ENCODE measurements at regions not wholly inside any gene's neighbourhood (a gene's known extent, or its start where the extent isn't known, plus 50 kb on each side); places are given as distances from the start of the nearest gene placed in this dataset.

- TF ChIP-seq CTCF (conservative IDR thresholded peaks at IDR 0.05; ENCODE audit: low read length) = no peak
- H3K4me3 ChIP-seq (ENCODE audit: low read length) = no peak overlapping the region
These were observed 480.6 kb downstream of the KCTD8 start for GRCh38 chr4:43968011-43968410.

GRCh38 chr4:43983610-43984009 is 465.0 kb downstream of the KCTD8 start:
- no peak for TF ChIP-seq CTCF (conservative IDR thresholded peaks at IDR 0.05; ENCODE audit: low read length)
- H3K4me3 ChIP-seq (ENCODE audit: low read length) = no peak overlapping the region
- no peak for DNase-seq (ENCODE audit: low read depth)

More at GRCh38 chr4:43968011-43968410, 480.6 kb downstream of the KCTD8 start:
- no peak for DNase-seq (ENCODE audit: low read depth)

- TF ChIP-seq CTCF (conservative IDR thresholded peaks at IDR 0.05; ENCODE audit: low read length) = no peak
- H3K4me3 ChIP-seq (ENCODE audit: low read length) = no peak overlapping the region
- no peak for DNase-seq (ENCODE audit: low read depth)
These were observed 461.2 kb downstream of the KCTD8 start for GRCh38 chr4:43987331-43987944.

- no peak for TF ChIP-seq CTCF (conservative IDR thresholded peaks at IDR 0.05; ENCODE audit: low read length)
- no peak for DNase-seq (ENCODE audit: low read depth)
- no peak overlapping the region for H3K4me3 ChIP-seq (ENCODE audit: low read length)
These were observed 458.1 kb downstream of the KCTD8 start for GRCh38 chr4:43990551-43990950.

GRCh38 chr4:43990963-43991362 is 457.6 kb downstream of the KCTD8 start:
- no peak for TF ChIP-seq CTCF (conservative IDR thresholded peaks at IDR 0.05; ENCODE audit: low read length)
- H3K4me3 ChIP-seq (ENCODE audit: low read length) = no peak overlapping the region
- no peak for DNase-seq (ENCODE audit: low read depth)

GRCh38 chr4:43992552-43992951 is 456.1 kb downstream of the KCTD8 start:
- no peak for DNase-seq (ENCODE audit: low read depth)
- no peak for TF ChIP-seq CTCF (conservative IDR thresholded peaks at IDR 0.05; ENCODE audit: low read length)
- no peak overlapping the region for H3K4me3 ChIP-seq (ENCODE audit: low read length)

GRCh38 chr4:43993196-43993902 is 455.3 kb downstream of the KCTD8 start:
- TF ChIP-seq CTCF (conservative IDR thresholded peaks at IDR 0.05; ENCODE audit: low read length) = no peak
- no peak for DNase-seq (ENCODE audit: low read depth)
- H3K4me3 ChIP-seq (ENCODE audit: low read length) = no peak overlapping the region

Data from AG10803 (cell line).